ENCODE measurements at regions not wholly inside any gene's neighbourhood (a gene's known extent, or its start where the extent isn't known, plus 50 kb on each side); places are given as distances from the start of the nearest gene placed in this dataset.

GRCh38 chr3:40869939-40870338 is 329.4 kb upstream of the CTNNB1 start:
- no peak for DNase-seq (ENCODE audit: low read depth)
- no peak overlapping the region for H3K4me3 ChIP-seq (ENCODE audit: low read depth, low read length)
- TF ChIP-seq CTCF (IDR thresholded peaks at IDR 0.05; ENCODE audit: control insufficient read depth, extremely low read depth, insufficient read depth) = no peak

- no peak for DNase-seq (ENCODE audit: low read depth)
- H3K4me3 ChIP-seq (ENCODE audit: low read depth, low read length) = no peak overlapping the region
- no peak for TF ChIP-seq CTCF (IDR thresholded peaks at IDR 0.05; ENCODE audit: control insufficient read depth, extremely low read depth, insufficient read depth)
Observed at GRCh38 chr3:40871394-40871793, 327.9 kb upstream of the CTNNB1 start.

GRCh38 chr3:40872258-40872920 is 326.9 kb upstream of the CTNNB1 start:
- no peak for TF ChIP-seq CTCF (IDR thresholded peaks at IDR 0.05; ENCODE audit: control insufficient read depth, extremely low read depth, insufficient read depth)
- DNase-seq (ENCODE audit: low read depth) = no peak
- no peak overlapping the region for H3K4me3 ChIP-seq (ENCODE audit: low read depth, low read length)

- no peak for DNase-seq (ENCODE audit: low read depth)
Observed at GRCh38 chr3:40873476-40873875, 325.8 kb upstream of the CTNNB1 start.

GRCh38 chr3:40873934-40874699 is 325.2 kb upstream of the CTNNB1 start:
- no peak for DNase-seq (ENCODE audit: low read depth)
- H3K4me3 ChIP-seq (ENCODE audit: low read depth, low read length) = no peak overlapping the region
- TF ChIP-seq CTCF (IDR thresholded peaks at IDR 0.05; ENCODE audit: control insufficient read depth, extremely low read depth, insufficient read depth) = no peak

More at GRCh38 chr3:40873476-40873875, 325.8 kb upstream of the CTNNB1 start:
- no peak overlapping the region for H3K4me3 ChIP-seq (ENCODE audit: low read depth, low read length)
- no peak for TF ChIP-seq CTCF (IDR thresholded peaks at IDR 0.05; ENCODE audit: control insufficient read depth, extremely low read depth, insufficient read depth)

- TF ChIP-seq CTCF (IDR thresholded peaks at IDR 0.05; ENCODE audit: control insufficient read depth, extremely low read depth, insufficient read depth) = no peak
- DNase-seq (ENCODE audit: low read depth) = no peak
- no peak overlapping the region for H3K4me3 ChIP-seq (ENCODE audit: low read depth, low read length)
Observed at GRCh38 chr3:40875581-40875980, 323.7 kb upstream of the CTNNB1 start.
